Superior temporal gyrus (tissue), 1 donor: ENCODE measurements at regions not wholly inside any gene's neighbourhood (a gene's known extent, or its start where the extent isn't known, plus 50 kb on each side); places are given as distances from the start of the nearest gene placed in this dataset.

Experiments used
- DNase-seq: peaks from one replicate; pipeline ENCODE4 v3.0.0-alpha.2; 2016; ENCODE audit errors: extremely low spot score

- no peak for DNase-seq
Measured at GRCh38 chr15:95304151-95304946, 1026.2 kb upstream of the NR2F2 start.

DNA sequence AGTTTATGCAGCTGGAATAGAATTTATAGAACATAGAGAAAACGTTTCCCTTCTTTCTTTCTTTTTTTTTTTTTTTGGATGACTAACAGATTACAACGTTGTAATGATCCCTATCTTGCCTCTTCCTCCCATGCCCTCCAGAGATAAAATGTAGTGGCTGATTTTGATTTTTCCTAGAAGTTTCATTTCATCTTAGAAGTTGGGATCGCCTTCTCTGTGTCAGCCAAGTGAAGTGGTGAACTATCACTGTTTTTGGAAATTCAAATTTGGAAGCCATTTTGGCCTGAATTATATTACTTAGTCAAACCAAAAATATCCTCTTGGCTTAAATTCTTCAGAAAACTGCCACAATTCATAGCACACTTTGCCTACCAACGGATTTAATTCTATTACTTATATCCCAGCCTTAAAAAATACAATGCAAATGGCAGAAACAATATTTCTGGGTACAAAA, 1025.5 kb upstream of the NR2F2 start:
- DNase-seq = no peak

- no peak for DNase-seq
Measured at GRCh38 chr15:95307115-95307514, 1023.4 kb upstream of the NR2F2 start.

- DNase-seq = no peak
Measured at GRCh38 chr15:95319242-95319641, 1011.3 kb upstream of the NR2F2 start.

- no peak for DNase-seq
Measured at GRCh38 chr15:95323796-95324195, 1006.7 kb upstream of the NR2F2 start.

DNA sequence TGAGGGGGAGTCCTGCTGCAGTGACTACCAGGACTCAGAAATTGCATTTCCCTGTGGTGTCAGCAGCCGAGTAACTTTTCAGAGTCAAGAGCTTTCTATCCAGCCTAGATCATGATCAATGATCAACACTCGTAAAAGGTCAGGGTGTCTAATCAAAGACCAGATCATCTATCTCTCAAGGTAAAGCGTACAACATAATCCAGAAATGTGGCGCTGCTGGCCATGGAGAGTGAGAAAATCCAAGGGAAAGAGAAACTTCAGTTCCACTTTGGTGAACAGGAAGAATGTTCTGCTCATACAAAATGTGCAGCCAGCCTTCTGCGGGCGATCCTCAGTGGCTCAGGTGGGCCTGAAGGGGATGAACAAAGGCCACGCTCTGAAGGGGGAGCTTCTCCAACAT, 1005.8 kb upstream of the NR2F2 start:
- no peak for DNase-seq

DNA sequence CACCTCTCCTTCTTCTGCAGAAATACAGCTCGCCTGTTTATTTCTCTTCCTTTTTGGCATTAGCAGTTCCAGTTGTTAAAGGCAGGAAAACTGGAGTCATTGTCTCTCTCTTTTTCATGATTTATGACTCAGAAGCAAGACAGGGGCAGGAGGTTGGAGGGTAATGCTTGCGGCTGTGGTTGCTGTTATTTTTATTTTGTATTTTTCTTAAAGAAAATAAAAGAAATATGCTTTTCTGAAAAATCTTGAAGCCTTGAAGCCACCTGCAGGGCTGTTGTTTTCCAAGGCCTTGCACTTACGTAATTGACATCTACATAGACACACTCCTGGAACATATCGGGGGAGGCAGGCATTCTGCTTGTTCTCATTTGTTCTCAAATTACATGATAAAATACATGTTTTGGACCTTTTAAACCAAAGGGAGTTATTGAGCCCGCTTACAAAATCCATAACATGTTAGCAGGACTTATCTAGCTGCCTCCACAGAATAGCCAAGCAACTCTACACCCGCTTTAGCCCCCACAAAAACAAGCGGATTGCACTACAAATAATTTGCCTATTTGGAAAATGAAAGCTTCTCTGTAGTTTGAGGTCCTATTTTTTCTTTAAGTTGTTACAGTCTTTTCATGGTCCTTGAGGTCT, 1004.6 kb upstream of the NR2F2 start:
- DNase-seq = peak; percentile 24

DNA sequence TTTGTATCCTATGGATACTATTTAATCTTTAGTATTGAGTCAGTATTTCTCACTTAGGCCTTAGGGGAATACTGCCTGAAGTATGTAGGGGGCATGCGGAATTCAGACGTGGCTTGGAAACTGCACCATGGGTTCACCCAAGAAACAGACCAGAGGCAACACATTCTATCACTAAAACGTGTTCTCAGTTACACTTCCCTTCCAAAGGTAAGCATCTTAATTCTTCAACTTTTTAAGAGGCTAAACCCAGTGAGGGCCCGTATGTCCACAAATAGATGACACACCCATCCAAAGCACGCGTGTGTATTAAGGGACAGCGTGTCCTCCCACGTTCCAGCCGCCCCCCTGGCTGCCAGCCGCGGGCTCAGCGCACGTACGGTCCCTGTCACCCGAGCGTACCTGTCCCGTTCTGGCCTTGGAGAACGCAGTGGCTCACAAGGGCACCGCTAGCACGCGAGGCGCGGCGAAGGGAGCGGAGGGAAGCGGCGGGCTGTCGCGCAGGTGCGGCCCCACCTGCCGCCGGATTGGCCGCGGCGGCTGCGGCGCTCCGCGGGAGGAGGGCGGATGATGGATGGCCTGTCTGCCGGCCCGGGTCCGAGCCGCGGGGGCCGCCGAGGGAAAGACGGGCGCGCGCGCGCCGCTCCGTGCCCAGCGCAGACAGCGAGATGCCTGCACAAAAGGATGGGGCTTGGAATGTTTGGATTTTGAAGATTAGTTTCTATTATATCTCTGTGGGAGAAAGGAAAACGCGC, 1003.9 kb upstream of the NR2F2 start:
- DNase-seq = peak; percentile 18

DNA sequence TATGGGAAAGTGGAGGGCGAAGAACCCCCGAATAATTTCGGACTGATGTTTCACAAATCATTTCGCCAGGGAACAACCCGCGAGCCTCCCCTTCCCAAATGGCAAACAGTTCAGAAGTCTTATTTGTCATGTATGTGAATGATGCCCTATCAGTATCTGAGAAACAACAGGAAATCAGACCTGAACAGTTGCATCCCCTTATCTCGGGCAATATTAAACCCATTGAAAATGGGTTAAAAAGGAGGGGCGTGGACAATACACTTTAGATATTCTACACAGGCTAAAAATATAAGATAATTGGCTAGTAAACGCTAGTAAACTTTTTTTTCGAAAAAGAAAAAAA, 1003.3 kb upstream of the NR2F2 start:
- no peak for DNase-seq

DNA sequence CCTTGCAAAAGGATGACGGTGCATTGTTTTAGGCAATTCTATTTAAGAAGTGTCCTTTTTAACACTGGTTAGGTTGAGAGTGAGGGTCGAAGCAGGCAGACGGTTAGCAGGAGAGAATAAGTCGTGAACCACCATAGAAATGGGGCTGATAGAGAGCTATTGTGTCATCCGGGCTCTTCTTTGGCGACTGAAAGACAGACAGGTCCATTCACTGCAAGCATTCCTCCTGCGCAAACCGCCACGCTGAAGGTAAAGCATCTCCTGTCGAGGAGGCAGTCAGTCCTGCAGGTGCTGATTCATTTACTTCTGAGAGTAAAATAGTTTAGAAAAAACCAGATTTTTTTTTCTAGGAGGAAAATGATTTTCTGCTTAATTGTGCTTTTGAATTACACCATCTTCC, 1002.8 kb upstream of the NR2F2 start:
- no peak for DNase-seq

- DNase-seq = no peak
Measured at GRCh38 chr15:95328559-95328958, 1001.9 kb upstream of the NR2F2 start.

DNA sequence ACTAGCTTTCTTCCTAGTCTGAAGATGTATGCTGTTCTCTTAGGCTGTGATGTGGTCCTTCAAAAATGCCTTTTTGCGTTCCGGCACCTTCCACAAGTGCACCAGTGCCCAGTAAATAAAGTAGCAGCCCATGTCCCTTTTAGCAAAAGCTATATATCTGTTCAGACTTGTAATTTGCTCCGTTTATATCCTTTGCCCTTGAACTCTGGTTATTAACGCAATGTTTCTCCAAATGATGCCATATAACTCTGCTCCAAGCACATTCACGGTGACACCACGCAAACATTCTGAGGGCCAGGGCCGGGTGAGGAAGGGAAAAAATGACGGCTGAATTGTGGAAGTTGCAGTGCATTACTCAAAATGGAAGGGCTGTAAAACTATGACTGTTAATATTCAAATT, 1001.1 kb upstream of the NR2F2 start:
- DNase-seq = no peak

- no peak for DNase-seq
Measured at GRCh38 chr15:95341686-95342085, 988.8 kb upstream of the NR2F2 start.

GRCh38 chr15:95345867-95346266, 984.6 kb upstream of the NR2F2 start:
- DNase-seq = no peak

DNA sequence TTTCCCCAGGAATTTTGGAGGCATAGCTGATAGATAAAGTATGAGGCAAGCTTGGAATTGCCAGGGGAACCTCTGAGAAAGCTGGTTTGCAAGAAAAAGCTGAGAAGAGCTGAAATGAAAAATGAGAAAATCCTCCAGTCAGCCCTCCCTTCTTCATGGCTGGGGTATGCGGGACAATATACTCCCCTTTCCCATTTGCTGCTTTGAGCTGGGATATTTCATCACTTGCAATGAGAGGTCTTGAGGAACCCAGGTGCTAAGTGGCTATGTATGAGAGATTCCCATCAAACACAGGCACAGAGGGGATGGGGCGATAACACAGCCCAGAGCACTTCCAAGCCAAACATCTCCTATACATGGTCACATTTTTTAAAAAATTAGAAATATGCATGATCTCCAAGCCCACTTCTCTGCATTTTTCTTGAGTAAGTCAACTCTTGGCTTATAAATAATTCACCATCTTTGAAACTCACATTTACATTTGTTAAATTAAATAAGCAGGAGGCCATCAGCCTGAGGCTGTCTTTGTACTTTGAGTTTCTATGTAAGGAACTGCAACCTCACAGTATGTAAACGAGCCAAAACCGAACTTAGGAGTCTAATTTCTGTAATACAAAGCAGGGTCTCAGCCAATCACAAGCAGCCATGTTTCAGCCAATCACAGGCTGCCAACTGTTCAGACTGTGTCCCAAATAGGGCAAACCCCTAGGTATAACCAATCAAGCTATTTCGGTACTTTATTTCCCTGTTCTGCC, 983.6 kb upstream of the NR2F2 start:
- DNase-seq = no peak

GRCh38 chr15:95347837-95348236, 982.7 kb upstream of the NR2F2 start:
- no peak for DNase-seq

DNA sequence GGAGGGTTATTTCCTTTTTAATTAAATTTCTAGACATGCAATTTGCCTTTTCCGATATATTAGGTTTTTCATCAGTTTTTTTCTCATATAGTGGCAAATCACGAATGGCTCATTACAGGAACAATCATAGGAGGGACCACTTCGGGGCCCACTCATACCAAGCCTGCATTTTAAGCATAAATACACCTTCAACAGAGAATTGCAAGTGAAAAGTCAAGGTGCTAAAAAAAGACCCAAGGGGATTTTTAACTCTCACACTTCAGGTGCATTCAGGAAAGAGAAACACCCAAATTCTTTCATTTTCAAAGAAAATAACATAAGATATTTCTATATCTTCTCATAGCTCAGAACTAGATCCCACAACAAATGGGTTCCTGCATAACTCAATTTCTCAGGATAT, 979.6 kb upstream of the NR2F2 start:
- no peak for DNase-seq

DNA sequence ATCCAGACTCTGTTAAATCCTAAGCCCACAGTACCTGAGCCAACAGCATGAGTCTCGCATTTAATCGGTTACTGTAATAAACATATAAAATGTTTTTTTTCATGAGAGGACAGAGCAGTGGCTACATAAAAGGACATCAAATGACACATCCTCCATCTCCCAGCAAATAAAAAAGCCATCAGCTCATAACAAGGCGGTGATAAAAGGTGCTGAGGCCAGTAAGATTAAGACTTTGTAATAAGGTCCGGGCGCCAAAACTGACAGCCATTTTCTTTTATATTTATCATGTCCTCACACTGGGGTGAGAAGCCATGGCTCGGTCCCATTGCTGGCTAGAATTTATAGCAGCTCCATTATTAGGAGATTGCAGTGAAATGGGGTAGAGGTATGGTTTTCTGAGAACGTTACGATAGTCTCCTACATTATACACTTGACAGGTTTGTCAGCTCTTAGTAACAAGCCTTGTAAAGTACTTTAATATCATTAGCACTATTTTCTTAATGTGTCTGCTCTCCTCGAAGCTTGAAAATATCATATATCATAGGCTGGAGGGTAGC, 977.8 kb upstream of the NR2F2 start:
- DNase-seq = no peak

- DNase-seq = no peak
Measured at GRCh38 chr15:95353512-95353911, 977.0 kb upstream of the NR2F2 start.

DNA sequence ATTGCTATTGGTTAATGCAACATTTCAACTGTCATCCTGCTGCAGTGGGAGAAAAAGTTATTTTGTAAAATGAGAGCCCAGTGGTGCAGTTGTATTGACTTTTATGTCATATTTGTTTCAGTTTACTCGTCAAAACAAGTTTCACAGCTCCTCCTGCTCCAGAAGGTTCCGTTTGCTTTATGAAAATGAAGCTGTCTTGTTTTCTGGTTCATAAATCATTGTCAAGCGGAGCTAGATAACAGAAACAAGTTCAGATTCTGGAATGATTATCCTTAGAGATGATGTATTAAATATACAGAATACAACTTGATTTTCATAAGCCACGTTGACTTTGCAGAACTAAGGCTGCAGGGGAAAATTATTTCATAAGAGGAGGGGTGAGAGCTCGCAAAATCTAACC, 970.5 kb upstream of the NR2F2 start:
- DNase-seq = no peak

DNA sequence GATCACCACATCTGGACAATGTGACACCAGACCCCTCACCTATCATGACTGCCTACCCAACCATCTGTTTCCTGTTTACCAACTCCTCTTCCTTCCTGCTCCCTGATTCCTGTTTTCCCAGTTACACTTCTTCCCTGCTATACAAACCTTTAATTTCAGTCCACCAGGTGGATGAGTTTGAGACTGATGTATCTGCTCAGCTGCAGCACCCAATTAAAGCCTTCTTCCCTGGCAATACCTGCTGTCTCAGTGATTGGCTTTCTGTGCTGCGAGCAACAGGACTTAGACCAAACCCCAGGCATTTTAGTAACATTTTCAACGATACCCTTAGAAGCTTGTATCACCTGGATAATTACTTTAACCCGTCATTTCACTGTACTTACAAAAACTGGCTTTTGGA, 968.2 kb upstream of the NR2F2 start:
- no peak for DNase-seq

GRCh38 chr15:95363646-95364045, 966.9 kb upstream of the NR2F2 start:
- no peak for DNase-seq
